Lower lobe of right lung (tissue), 2 donors: ENCODE measurements at regions not wholly inside any gene's neighbourhood (a gene's known extent, or its start where the extent isn't known, plus 50 kb on each side); places are given as distances from the start of the nearest gene placed in this dataset.

ENCODE experiments used
- ATAC-seq, 2 donors: fragments of 200-7000 bp; cut with Tn5 transposase; one replicate each; pipeline ENCODE4 v1.9.1; 2020 to 2022; ENCODE audit warnings: mild to moderate bottlenecking in 2 of 2, moderate library complexity in 2 of 2
- DNase-seq: peaks from one replicate; pipeline ENCODE4 v3.0.0-alpha.2; 2020
- H3K27ac ChIP-seq: fragments of 200-600 bp; one replicate; pipeline ENCODE4 v1.8.0; 2022
- H3K27me3 ChIP-seq: fragments of 200-600 bp; one replicate; pipeline ENCODE4 v1.8.0; 2022; ENCODE audit warnings: low read depth
- H3K36me3 ChIP-seq: fragments of 200-600 bp; one replicate; pipeline ENCODE4 v1.8.0; 2022; ENCODE audit warnings: mild to moderate bottlenecking
- H3K4me1 ChIP-seq: fragments of 200-600 bp; one replicate; pipeline ENCODE4 v1.8.0; 2022
- H3K4me3 ChIP-seq: fragments of 200-600 bp; one replicate; pipeline ENCODE4 v1.8.0; 2022; ENCODE audit warnings: mild to moderate bottlenecking
- H3K9me3 ChIP-seq: fragments of 200-600 bp; one replicate; pipeline ENCODE4 v1.8.0; 2022
- CTCF ChIP-seq: fragments of 200-600 bp; IDR thresholded peaks from one replicate; pipeline ENCODE4 v1.8.0; 2022; ENCODE audit warnings: antibody characterized with exemption, mild to moderate bottlenecking
- intact Hi-C: fragments of 100-400 bp; cut with DNase I; formaldehyde crosslinking; loops from one replicate; pipeline ENCODE4 v1.11.0; 2022
- donor health status: DM: no; HTN: yes; CAD: no; lungs with severe emphysema.

- DNase-seq (no peak), ATAC-seq (no peak)
- Histone ChIP-seq H3K9me3 (no peaks in the 10 kb centered on the region), H3K27ac (no peak overlapping the region), H3K27me3 (no peaks in the 10 kb centered on the region), H3K36me3 (no peaks in the 10 kb centered on the region), H3K4me3 (no peak overlapping the region), H3K4me1 (no peaks in the 10 kb centered on the region)
- intact Hi-C loops, result no loop called here
- TF ChIP-seq CTCF, result no peak
Observed at GRCh38 chr7:81201188-81201587, 282.3 kb upstream of the SEMA3C start.

DNA sequence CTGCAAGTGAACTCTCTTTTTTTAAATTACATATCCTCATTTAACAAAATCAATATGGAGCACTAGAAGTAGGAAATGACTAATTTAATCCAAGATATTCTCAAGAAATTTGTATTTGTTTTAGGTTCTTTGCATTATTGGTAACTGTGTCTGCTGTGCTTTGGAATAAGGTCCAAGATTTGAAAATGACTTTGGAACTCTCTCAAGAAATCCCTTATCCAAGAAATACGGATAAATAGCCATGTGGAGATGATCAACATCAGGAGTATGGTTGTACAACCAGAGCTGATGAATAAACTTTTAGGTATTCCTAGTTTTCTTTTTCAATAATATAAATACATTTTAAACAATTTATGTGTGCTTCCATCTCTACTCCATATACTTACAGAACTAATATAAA is 279.9 kb upstream of the SEMA3C start:
- DNase-seq (no peak), ATAC-seq (no peak)
- H3K27ac ChIP-seq, result no peak overlapping the region
- intact Hi-C loops, result no loop called here
- H3K4me3 ChIP-seq, result no peak overlapping the region
- no peak for TF ChIP-seq CTCF
- H3K4me1 ChIP-seq, result no peaks in the 10 kb centered on the region
- H3K9me3 ChIP-seq, result no peaks in the 10 kb centered on the region
- no peaks in the 10 kb centered on the region for H3K36me3 ChIP-seq
- H3K27me3 ChIP-seq, result no peaks in the 10 kb centered on the region

DNA sequence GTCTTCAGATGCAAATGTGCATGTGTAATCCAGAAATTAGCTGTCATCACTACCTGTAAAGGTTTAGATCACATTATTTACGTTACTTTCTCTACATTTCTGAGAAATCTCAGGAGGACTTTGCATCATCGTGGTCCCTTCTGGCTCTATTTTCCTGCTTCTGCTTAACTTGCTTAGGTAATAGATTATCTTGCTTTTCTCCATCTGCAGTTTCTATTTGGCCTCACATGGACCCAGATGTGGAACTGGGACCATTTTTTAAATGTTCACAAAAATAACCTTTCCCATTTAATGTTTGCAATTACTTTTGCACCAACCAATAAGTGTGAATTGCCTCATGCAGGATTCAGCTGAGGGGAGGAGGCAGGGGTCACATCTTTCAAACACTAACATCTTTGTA is 278.4 kb upstream of the SEMA3C start:
- no peaks in the 10 kb centered on the region for H3K4me1 ChIP-seq
- H3K4me3 ChIP-seq, result no peak overlapping the region
- H3K9me3 ChIP-seq, result no peaks in the 10 kb centered on the region
- no peak for TF ChIP-seq CTCF
- intact Hi-C loops, result no loop called here
- H3K27me3 ChIP-seq, result no peaks in the 10 kb centered on the region
- DNase-seq (no peak), ATAC-seq (no peak)
- H3K36me3 ChIP-seq, result no peaks in the 10 kb centered on the region
- H3K27ac ChIP-seq, result no peak overlapping the region

DNA sequence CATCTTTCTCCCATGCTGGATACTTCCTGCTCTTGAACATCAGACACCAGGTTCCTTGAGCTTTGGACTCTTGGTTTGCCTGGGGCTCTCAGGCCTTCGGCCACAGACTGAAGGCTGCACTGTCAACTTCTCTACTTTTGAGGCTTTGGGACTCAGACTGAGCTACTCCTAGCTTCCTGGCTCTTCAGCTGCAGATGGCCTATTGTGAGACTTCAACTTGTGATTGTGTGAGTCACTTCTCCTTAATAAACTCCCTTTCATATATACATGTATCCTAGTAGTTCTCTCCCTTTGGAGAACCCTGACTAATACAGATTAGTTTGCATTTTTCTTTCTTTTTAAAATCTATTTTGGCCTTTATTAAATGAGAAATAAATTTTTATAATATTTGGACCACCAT is 276.2 kb upstream of the SEMA3C start:
- no peaks in the 10 kb centered on the region for H3K4me1 ChIP-seq
- no peak for DNase-seq
- no peak overlapping the region for H3K4me3 ChIP-seq
- no peak for ATAC-seq
- H3K36me3 ChIP-seq, result no peaks in the 10 kb centered on the region
- intact Hi-C loops, result no loop called here
- TF ChIP-seq CTCF, result no peak
- H3K27me3 ChIP-seq, result no peaks in the 10 kb centered on the region
- H3K27ac ChIP-seq, result no peak overlapping the region
- no peaks in the 10 kb centered on the region for H3K9me3 ChIP-seq

- Histone ChIP-seq H3K9me3 (no peaks in the 10 kb centered on the region), H3K27ac (no peak overlapping the region), H3K36me3 (no peaks in the 10 kb centered on the region), H3K27me3 (no peaks in the 10 kb centered on the region), H3K4me3 (no peak overlapping the region), H3K4me1 (no peaks in the 10 kb centered on the region)
- TF ChIP-seq CTCF, result no peak
- intact Hi-C loops, result no loop called here
- ATAC-seq (peak; percentile 52 to 53), DNase-seq (no peak)
Observed at GRCh38 chr7:81190997-81191768, 272.3 kb upstream of the SEMA3C start.
